ENCODE measurements at regions not wholly inside any gene's neighbourhood (a gene's known extent, or its start where the extent isn't known, plus 50 kb on each side); places are given as distances from the start of the nearest gene placed in this dataset.
"Not testable (repeated sequence)": the region's sequence is repeated elsewhere in the genome, so short reads cannot be mapped to it uniquely, and the experiment has no call there.

DNA sequence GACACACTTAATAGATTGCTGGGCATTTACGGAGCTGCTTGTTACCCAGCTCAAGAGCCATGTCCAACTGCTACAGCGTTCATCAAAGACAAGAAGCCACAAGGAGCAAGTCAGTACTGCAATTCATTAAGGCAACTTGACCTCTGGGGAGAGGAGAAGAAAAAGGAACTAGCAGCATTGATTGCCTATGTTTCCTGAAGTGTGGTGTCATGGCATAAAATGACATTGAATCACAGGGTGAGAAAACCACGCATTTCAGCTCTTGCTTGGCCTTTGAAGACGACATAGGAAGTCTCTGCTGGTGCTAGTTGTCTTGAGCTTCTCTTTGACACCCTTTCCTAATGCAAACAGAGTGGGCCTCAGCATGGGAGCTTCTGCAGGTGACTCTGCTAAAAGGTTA lies 139.1 kb downstream of the CDH26 start:
- no peak for DNase-seq

DNA sequence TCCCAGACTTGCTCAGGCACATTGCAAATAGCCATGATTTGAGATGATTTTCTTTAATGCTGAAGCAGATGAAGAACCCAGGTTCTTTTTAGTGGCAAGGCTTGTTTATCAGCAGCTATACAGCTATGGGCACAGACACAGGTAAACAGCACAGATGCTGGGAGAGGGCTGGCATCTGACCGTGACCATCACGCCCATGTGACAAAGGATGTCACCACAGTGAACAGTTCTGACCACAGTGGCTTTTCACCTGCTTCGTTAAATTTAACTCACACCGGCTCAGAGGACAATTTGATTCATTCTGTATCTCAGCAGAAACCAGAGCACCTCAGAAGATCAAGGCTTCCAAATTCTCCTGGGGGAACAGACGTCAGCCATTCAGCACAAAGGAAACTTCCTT lies 142.6 kb downstream of the CDH26 start:
- no peak for DNase-seq

DNA sequence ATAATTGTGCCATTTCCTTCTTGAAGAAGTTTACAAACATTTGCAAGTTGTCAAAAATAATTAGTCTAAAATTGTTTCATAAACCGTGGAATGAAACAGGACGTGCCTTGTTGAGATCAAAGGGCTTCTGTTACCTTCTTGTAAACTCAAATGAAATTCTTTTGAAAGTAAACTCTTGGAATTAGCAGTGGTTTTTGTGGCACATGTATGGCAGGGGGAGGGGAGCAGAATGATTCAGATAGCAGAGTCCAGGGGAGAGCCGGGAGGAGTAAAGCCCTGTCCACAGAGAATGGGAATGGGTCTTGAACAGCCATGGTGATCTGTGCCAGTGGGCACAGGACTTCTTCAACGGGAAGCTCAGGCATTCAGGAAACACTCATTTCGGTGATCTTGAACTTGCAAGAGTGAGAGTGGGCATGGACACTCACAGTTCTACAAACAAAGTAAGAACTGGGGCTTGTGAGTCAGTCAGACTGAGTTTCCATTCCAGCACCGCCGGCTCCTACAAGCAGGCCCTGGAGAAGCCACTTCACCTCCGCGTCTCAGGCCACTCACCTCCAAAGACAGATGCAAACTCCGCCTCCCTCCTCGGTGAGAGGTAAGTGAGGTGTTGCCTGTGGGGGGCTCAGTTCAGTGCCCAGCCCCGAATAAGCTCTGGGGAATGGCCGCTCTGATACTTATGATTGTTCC lies 143.1 kb downstream of the CDH26 start:
- no peak for DNase-seq

DNA sequence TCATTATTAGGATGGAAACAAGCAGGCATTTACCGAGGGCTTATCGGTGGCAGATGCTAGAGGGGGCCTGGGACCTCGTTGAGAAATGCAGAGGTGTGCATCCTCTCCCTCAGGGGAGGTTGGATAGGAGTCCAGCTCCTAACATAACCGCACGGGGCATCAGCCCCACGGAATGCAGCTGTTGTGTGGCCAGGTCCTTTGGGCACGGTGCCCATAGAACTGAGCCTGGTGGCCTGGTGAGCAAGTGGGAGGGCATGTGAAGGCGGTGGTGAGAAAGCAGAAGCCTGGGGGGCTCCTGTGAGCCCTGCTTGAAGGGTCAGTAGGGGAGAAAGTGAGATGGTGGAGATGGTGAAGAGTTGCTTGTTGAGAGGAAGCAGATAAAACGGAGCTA lies 143.7 kb downstream of the CDH26 start:
- no peak for DNase-seq

DNA sequence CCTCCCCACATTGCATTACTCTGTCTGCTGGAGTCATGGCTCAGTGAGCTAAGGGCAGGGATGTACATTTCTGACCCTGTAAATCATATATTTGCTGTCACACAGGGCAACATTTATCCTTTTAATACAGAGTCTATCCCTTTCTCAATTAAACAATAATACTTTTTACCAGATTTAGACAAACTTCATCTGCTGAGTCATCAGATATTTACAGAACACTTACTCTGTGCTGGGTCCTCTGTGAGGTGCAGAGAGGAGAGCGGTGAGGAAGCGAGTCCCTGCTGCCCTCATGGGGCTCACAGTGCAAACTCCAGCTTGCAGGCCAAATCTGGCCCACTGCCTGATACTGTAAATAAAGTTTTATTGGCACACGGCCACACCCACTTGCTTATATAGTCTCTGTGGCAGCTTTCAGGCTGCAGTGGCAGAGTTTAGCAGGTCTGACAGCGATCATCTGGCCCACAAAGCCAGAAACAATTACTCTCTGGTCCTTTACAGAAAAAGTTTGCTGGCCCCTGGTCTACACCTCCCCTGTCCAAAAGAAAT lies 144.5 kb downstream of the CDH26 start:
- DNase-seq, result no peak

DNA sequence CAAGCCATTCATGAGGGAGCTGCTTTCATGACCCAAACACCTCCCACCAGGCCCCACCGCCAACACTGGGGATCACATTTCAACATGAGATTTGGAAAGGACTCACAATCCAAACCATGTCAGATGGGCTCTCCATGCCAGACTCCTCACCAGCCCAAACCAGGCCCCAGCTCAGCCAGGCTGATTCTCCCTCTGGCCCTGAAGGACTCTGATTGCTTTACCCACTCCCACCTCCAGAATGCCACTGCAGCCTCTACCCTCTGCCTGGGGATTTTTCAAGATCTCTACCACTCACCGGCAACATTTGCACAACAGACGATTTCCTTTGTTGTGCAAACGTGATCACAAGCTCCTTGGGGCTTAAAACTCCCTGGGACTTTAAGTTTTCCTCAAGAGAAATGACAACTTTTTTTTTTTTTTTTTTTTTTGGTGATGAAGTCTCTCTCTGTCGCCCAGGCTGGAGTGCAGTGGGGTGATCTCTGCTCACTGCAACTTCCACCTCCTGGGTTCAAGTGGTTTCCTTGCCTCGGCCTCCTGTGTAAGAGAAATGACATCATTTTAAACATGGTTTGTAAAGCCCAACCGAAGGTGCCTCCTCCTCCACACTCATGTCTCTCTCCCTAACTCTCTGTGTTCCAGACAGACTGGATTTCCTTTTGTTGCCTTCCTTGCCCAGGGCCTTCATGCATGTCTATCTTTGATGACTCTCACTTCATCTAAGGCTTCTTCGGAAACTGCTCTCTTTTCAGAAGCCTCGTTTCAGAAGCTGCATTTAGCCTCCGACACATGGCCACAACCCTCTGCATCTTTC lies 147.0 kb downstream of the CDH26 start:
- no peak for DNase-seq

DNA sequence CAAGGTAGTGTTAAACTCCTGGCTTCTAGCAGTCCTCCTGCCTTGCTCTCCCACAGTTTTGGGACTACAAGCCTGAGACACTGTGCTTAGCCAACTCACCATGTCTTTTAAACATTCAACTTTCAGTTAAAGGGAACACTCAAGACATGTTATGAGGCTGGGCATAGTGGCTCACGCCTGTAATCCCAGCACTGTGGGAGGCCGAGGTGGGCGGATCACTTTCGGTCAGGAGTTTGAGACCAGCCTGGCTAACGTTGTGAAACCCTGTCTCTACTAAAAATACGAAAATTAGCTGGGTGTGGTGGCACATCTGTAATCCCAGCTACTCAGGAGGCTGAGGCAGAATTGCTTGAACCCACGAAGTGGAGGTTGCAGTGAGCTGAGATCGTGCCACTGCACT lies 148.0 kb downstream of the CDH26 start:
- not testable (repeated sequence) for DNase-seq

DNA sequence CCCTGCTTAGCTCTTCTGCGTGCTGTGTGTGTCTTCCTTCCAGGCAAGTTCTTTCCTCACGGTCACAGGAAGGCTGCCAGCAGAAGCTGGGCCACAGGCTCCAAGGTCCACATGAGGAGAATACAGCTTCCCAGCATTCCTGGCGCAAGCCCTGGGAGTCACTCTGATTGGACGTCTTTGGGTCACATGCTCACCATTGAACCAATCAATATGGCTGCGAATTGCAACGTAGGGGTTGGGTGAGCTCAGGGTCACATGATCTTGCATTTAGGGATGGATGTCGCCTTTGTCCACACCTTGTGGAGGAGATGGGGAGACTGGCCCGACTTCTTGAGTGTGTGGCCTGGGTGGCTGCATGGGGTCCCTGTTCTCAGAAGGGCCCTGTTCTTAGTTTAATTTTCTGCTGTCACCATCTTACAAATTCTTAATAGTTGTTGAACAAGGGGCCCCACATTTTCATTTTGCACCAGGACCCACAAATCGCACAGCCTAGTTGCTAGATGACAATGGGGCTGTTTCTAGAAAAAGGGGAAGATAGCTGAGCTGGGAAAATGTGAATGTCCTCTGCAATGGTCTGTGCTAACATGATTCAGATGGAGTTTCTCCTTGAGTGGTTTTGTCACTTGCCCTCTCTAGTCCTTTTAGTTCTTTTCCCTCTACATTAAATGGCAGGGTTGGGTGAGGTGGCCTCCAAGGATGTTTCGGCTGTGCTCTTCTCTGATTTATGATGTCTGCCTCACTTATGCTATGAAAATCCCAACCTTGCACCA lies 149.6 kb downstream of the CDH26 start:
- DNase-seq, result no peak

DNA sequence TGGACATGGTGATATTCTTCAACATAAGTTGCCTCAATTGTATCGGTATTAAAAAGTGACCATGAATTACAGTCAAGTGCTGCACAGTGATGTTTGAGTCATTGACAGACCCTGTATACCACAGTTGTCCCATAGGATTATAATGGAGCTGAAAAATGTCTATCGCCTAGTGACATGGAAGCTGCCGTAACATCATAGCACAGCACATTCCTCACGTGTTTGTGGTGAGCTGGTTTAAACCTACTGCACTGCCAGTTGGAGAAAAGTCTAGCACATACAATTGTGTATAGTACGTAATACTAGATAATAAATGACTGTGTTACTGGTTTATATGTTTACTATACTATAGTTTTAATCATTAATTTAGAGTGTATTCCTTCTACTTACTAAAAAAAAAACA lies 150.2 kb downstream of the CDH26 start:
- DNase-seq, result no peak

DNA sequence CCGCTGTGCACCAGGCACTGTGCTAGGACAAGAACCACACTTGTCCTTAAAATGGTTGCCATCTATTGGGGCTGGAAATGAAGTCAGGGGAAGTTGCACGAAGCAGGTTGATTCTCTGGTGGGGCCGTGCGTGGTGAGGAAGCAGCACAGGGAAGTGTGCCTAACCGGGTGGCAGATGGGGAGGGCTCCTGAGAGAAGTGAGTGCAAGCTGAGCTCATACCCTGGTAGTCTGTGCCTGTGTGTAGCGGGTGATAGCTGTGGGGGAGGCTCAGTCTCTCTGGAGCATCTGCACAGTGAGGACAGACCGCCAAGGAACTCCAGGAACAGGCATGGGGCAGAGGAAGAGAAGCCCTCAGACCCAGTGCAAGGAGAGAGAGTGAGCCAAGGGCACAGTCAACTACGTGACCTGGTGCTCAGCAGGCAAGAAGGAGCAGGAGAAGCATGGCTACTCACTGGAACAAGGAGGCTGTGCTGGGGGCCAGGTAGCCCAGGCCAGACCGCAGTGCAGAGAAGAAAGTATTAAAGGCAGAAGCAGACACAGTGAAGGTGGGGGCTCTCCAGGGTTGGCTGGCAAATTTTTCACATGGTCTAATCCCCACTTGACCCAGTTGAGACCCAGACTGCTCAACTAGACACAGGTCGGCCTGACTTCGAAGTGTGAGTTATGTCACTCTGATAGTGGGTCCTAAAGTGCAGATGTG lies 155.0 kb downstream of the CDH26 start:
- no peak for DNase-seq

DNA sequence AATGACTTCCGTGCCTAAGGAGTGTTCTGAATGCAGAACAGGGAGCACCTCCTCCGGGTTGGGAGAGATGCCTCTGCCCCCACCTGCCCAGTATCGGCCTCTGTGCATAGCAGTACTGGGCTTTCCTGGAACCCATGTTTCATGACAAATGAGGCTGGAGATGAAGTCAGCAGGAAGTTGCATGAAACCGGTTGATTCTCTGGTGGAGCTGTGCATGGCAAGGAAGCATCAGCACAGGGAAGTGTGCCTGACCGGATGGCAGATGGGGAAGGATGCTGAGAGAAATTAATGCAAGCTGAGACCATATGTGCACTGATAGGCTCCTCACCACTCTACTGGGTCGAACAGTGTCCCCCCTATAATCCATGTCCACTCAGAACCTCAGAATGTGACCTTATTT lies 155.5 kb downstream of the CDH26 start:
- DNase-seq, result no peak

DNA sequence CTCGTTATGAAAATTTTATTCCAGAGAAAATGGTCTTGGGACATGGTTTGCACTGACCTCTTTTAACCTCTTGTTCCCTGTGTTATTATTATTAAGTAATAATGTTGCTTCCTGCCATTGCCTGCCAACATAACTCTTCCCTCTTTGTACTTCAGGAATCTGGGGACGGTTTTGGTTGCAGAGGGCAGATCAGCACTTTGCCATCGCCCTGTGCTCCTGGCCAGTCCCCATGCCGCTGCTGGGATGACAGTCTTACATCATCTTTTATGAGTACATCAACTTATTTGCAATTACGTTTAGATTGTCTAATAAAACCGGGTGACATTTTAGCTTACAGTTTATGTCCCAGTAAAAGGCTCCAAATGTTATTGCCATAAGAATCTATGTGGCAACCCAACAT lies 157.2 kb downstream of the CDH26 start:
- no peak for DNase-seq

DNA sequence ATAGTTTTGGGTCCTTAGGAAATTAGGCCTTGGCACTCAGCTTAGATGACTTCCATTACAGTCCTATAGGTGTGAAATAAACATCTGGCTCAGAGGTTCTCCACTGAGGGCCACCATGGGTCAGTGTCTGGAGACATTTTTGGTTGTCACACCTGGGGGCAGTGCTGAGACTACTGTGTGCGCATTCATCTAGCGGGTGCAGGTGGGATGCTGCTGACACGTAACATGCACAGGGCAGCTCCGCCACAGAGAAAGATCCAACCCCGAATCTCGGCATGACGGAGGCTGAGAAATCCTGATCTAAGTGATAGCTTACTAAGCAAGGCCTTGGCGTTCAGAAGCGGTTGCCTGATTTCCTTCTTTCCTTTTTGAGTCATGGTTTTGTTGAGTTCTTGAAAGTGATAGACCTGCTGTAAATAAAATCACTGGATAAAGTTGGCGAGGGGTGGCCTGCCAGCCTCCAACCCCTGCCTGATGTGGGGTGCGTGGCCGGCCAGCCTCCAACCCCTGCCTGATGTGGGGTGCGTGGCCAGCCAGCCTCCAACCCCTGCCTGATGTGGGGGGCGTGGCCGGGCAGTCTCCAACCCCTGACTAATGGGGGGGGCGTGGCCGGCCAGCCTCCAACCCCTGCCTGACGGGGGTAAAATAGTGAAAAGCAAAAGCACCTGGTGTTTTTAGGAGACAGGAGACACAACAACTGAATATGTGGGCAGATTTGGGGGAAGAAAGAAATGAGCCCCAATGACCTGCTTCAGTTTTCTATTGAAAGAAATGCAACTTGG lies 158.1 kb downstream of the CDH26 start:
- DNase-seq, result no peak

DNA sequence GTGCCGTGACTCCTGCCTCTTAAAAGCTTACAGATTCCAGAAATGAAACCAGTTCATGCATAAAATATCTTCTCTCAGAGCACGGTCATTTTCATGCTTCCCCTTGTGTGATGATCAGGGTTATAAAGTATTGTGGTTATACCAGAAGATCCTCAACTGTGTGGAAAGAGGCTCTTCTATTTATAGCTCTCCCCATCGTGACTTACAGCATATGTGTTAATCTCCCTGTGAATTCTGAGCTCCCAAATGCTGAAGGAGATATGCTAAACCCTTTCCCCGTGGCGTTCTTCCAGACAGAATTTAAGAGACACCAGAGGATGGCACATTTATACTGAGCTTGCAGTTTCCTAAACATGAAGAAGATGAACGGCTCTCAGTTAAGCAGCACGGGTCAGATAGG lies 158.8 kb downstream of the CDH26 start:
- no peak for DNase-seq

DNA sequence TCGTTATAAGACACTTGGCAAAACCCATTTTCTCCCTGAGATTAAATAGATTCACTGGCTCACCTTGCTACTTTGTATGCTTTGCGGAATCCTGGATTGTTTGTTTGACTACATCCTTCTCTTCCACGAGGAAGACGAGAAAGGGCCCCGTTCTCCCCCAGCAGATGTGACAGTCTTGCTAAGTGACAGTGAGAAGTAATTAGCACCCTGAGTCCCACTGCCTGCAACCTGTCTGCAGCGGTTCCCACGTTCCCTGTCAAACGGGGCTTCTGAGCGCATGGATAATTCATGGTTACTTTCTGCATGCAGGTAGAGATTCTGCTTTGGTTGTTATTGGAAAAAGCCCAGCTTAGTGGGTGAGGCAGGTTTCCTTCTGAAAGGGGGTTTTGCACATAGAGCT lies 163.7 kb downstream of the CDH26 start:
- no peak for DNase-seq

DNA sequence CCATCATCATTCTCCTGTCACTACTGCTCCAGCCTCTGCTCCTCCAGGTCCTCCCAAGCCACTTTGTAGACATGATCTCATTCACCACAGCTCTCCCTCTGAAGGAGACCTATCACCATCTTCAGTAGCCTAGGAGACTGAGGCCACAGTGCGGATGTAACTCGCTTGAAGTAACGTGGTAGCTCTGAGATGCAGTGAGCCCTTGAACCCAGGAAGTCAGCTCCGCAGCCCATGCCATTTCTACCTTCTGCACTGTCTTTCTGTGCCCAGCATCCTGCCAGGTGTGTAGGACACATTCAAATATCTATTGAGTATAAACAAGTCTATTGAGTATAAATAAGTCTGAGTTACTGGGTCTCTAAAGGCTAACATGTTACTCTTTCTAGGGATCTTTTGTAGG lies 164.4 kb downstream of the CDH26 start:
- DNase-seq, result no peak

DNA sequence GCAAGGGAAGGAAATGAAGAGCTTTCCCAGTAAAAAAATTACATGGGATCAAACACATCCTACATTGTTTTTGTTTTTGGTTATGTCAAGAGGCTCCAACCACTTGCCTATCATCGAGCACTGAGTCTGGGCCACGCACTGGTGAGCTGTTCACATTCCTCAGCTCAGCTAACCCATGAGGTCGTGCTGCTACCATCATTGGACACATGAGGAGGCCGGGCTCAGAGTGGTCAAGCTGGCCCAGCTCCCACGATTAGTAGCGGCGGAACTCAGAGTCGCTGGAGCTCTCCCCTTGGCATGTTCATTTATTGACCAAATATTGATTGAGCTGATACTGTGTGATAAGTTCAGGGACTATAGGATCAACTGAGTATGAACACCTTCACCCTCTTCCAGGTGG lies 164.9 kb downstream of the CDH26 start:
- DNase-seq, result no peak

DNA sequence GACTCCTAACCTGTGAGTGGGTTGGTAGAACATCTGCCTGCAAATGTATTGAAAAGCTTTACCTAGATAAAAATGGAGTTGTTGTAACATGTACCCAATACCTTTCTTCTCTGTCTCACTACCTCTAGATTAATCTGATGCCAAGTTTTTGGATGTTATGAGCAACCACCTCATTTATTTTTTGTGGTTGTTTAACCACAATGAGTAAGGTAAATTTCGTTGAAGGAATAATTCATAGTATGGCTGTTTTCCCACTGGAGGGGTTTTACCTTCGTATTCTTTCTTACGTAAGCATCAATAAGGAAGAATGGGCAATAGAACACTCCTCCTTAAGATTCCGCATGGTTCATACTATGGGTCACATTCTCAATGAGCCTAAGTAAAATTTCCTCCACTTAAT lies 165.4 kb downstream of the CDH26 start:
- no peak for DNase-seq

DNA sequence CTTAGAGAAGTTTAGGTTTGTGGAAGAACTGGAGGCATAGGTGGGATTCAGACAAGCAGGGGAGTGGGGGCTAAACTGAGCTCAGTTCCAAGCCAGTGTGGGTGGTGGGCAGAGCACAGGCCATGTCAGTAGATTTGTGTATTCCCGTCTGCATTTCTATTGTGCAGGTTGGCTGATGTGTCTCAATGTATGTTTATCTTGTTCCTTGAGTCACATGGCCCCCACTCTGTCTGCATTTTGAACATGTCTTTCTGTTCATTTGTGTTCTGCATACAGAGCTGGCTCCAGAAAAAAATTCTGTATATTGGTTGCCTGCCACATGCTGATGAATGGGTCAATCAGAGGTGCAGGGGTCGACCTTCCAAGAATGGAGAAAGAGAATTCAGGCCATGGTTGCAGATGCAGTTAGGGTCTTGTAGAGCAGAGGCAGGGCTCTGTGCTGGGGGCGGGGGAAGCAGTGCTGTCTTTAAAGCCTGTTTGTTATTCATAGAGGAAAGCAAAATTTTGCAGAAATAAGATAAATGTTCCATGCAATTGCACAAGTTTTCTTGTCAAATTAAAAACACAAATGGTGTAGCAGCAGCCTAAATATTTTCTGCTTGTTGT lies 166.7 kb downstream of the CDH26 start:
- DNase-seq, result no peak

DNA sequence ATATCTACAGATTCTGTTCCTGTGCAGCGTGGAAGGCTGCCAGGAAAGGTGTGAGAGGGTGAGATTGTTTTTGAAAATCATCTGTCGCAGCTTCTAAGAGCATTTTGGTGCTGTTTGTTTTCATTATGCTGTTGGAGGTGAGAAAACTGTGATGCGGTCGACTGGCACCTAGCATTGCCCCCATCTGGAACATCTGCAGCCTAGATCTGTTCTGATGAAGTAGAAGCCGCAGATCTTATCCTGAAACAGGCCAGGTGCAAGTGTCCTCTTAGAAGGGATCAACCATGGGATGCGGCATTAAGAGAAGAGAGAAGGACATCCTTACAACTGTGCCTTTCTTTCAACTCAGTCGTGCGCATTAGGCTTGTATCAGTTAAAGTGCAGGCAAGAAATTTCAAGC lies 167.3 kb downstream of the CDH26 start:
- DNase-seq, result no peak

DNA sequence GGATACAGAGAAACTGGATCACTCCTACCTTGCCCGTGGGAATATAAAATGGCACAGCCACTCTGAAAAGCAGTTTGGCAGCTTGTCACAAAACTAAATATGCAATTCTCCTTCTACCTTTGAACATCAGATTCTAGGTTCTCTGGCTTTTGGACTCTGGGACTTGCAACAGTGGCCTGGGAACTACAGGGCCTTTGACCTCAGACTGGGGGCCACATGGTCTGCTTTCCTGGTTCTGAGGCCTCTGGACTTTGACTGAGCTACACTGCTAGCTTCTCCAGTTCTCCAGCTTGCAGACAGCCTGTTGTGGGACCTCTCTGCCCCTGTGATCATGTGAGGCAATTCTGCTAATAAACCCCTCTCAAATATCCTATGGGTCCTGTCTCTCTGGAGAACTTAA lies 168.8 kb downstream of the CDH26 start:
- no peak for DNase-seq

DNA sequence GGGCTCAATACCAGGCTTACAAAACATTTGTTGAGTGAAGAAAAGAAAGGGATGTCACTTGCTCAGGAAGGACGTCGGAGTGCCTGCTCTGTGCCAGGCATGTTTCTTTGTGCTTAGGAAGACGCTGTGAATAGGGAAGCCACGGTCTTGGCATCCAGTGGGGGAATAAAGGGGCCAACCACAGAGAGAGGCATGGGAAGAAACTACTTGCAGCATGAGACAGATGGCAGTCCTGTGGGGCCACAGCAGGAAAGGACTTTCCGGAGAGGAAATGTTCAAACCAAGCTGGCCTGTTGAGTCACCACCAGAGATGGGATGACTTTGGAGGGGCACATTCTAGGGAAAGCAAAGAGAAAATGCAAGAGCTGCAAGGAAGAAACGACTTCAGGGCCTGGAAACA lies 173.2 kb downstream of the CDH26 start:
- DNase-seq, result no peak
